ENCODE measurements at regions not wholly inside any gene's neighbourhood (a gene's known extent, or its start where the extent isn't known, plus 50 kb on each side); places are given as distances from the start of the nearest gene placed in this dataset.

DNA sequence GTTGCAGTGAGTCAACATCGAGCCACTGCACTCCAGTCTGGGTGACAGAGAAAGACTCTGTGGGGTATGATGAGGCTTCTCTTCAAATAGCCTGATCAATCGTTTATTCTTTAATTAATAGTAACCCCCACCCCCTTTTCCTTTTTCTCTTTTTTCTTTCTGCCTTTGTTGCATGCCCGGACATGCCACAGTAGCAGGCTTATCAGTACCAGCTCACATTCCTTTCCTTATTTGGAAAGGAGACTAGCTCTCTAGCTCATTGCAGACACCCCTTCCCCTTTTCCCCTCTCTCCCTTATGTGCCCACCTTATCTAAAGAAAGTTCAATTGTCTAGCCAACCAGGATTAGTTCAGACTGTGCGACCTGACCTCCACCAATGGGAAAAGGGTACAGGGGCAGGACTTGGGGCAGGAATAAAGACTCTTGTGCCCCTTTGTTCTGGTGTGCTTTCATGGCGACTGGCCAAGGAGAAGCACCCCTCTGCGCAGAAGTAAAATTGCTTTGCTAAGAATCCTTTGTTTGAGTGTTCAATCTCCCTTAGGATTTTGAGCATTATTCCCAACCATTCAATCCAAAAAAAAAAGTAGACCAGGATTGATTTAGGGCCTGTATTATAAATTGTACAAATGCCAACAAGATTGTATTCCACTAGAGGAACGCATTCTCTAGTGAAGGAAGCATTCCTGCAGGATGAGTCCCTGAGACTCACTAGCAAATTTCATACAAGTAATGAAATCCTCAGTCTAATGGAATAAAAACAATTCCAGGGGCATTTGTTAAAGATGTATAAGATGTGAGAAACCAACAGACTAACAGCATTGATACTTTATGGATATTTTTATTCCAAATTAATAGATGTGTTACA, 95.8 kb upstream of the SNRPN start:
- Histone ChIP-seq H3K4me2 (ENCODE audit: unreplicated experiment) (no peak overlapping the region), H4K20me1 (ENCODE audit: insufficient read depth) (no peaks in the 10 kb centered on the region), H2AFZ (no peak overlapping the region), H3K27ac (no peak overlapping the region), H3F3A (ENCODE audit: insufficient read depth) (no peaks in the 10 kb centered on the region), H3K27me3 (replicated peaks; ENCODE audit: insufficient read depth) (no peaks in the 10 kb centered on the region), H3K79me2 (ENCODE audit: insufficient read depth) (no peaks in the 10 kb centered on the region), H3K9me3 (ENCODE audit: low read depth) (no peaks in the 10 kb centered on the region), H3K4me3 (no peak overlapping the region), H3K9ac (no peak overlapping the region), H3K9me2 (ENCODE audit: insufficient read depth) (no peaks in the 10 kb centered on the region), H3K4me1 (ENCODE audit: insufficient read depth) (no peaks in the 10 kb centered on the region), H3K36me3 (ENCODE audit: low read depth) (no peaks in the 10 kb centered on the region)
- TF ChIP-seq EZH2phosphoT487 (IDR thresholded peaks at IDR 0.05; ENCODE audit: insufficient read depth, low read depth) = no peak
- no peak for TF ChIP-seq EZH2 (IDR thresholded peaks at IDR 0.05; ENCODE audit: insufficient read depth, poor library complexity, severe bottlenecking)
- in situ Hi-C loops (cut with MboI) = no loop called here
- WGBS, 2 experiments (ENCODE audit: low coverage in 1 of 2, low lambda C conversion rate in 2 of 2, missing lambda C conversion rate in 2 of 2) = 12 to 20% methylated on average over 7 of the region's 7 CpGs
- peak; percentile 11 for DNase-seq

DNA sequence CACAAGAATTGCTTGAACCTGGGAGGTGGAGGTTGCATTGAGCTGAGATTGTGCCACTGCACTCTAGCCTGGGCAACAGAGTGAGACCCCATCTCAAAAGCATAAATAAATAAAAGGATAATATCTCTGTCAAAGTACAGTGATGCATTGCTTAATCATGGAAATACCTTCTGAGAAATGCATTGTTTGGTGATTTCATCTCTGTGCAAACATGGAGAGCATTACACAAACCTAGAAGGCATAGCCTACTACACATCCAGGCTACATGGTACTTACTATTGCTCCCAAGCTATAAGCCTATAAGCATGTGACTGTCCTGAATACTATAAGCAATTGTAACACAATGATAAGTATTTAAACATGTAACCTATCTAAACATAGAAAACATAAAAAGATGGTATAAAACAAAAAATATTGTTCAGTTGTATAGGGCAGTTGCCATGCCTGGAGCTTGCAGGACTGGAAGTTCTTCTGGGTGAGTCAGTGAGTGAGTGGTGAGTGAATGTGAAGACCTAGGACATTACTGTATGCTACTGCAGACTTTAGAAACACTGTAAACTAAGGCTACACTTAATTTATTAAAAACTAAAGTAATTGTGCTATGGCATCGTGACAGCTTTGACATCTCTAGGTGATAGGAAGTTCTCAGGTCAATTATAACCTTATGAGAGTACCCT, 93.6 kb upstream of the SNRPN start:
- no peak overlapping the region for H2AFZ ChIP-seq
- no peaks in the 10 kb centered on the region for H3K27me3 ChIP-seq (replicated peaks; ENCODE audit: insufficient read depth)
- no peaks in the 10 kb centered on the region for H3K9me3 ChIP-seq (ENCODE audit: low read depth)
- no peaks in the 10 kb centered on the region for H3K36me3 ChIP-seq (ENCODE audit: low read depth)
- H3K4me1 ChIP-seq (ENCODE audit: insufficient read depth) = no peaks in the 10 kb centered on the region
- H3K9ac ChIP-seq = no peak overlapping the region
- H3K4me3 ChIP-seq = no peak overlapping the region
- no peaks in the 10 kb centered on the region for H4K20me1 ChIP-seq (ENCODE audit: insufficient read depth)
- TF ChIP-seq EZH2phosphoT487 (IDR thresholded peaks at IDR 0.05; ENCODE audit: insufficient read depth, low read depth) = no peak
- TF ChIP-seq EZH2 (IDR thresholded peaks at IDR 0.05; ENCODE audit: insufficient read depth, poor library complexity, severe bottlenecking) = no peak
- no peaks in the 10 kb centered on the region for H3F3A ChIP-seq (ENCODE audit: insufficient read depth)
- no peaks in the 10 kb centered on the region for H3K9me2 ChIP-seq (ENCODE audit: insufficient read depth)
- no peak overlapping the region for H3K4me2 ChIP-seq (ENCODE audit: unreplicated experiment)
- in situ Hi-C loops (cut with MboI) = no loop called here
- no peak for DNase-seq
- WGBS, 2 experiments (ENCODE audit: low coverage in 1 of 2, low lambda C conversion rate in 2 of 2, missing lambda C conversion rate in 2 of 2) = 3 to 5% methylated on average over 1 of the region's 1 CpG
- H3K27ac ChIP-seq = no peak overlapping the region
- H3K79me2 ChIP-seq (ENCODE audit: insufficient read depth) = no peaks in the 10 kb centered on the region

DNA sequence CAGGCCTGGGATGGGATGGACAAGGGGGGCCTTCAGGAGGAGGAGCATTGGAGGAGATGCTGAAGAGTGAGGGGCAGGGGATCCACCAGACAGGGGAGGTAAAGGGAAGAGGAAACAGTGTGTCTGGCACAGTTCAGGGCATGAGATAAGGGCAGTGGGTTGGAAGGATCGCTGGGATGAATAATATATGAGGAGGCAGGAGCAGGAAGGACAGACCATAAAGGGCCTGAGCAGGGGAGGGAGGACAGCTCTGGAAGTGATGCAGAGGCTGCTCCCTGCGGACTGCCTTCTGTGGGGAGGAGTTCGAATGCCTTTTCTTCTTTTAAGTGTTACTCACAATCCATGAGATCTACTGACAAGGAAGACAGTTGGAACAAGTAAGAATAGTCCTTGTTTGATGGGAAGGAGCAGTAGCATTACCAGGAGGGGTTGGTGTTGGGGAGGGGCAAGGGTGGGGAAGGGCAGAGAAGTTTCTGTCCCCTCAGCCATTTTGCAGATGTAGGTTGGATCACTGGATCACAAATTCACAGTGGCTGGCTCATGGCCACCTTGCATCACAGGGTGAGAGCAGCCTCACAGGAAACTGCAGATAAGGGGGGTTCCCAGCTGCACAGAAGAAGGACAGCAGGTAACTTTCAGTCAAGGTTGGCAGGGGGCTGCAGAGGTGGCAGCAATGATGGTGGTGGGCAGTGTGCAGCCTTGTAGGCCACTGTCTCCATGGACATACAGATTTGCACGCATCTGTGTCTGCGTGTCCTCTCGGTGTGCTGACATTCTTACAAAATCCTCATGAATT, 91.9 kb upstream of the SNRPN start:
- DNase-seq = no peak
- Histone ChIP-seq H3K27ac (no peak overlapping the region), H2AFZ (no peak overlapping the region)

DNA sequence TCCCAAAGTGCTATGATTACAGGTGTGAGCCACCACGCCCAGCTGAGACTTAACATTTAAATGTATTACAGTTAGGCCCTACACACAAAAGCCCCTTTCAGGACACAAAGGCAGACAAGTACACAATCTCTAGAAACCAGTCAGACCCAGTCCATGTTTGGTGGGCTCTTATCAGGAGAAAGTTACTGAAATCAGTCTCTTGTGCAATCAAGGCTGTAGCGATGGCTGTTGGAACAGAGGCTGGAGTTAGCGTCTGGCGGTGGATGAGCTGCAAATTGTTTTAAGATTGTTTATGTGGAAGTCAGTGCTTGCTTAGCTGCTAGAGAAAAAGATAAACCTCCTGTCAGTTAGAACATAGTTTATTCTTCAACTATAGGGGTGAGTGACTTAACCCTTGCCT, 89.5 kb upstream of the SNRPN start:
- Histone ChIP-seq H3K27ac (no peak overlapping the region), H3K9ac (no peak overlapping the region), H3K27me3 (replicated peaks; ENCODE audit: insufficient read depth) (no peaks in the 10 kb centered on the region), H3K4me2 (ENCODE audit: unreplicated experiment) (no peak overlapping the region), H3K9me3 (ENCODE audit: low read depth) (no peaks in the 10 kb centered on the region), H3K4me1 (ENCODE audit: insufficient read depth) (no peaks in the 10 kb centered on the region), H3K36me3 (ENCODE audit: low read depth) (no peaks in the 10 kb centered on the region), H2AFZ (no peak overlapping the region), H3F3A (ENCODE audit: insufficient read depth) (no peaks in the 10 kb centered on the region), H4K20me1 (ENCODE audit: insufficient read depth) (no peaks in the 10 kb centered on the region), H3K79me2 (ENCODE audit: insufficient read depth) (no peaks in the 10 kb centered on the region), H3K4me3 (no peak overlapping the region), H3K9me2 (ENCODE audit: insufficient read depth) (no peaks in the 10 kb centered on the region)
- DNase-seq = no peak
- TF ChIP-seq EZH2phosphoT487 (IDR thresholded peaks at IDR 0.05; ENCODE audit: insufficient read depth, low read depth) = no peak
- no peak for TF ChIP-seq EZH2 (IDR thresholded peaks at IDR 0.05; ENCODE audit: insufficient read depth, poor library complexity, severe bottlenecking)
- WGBS, 2 experiments (ENCODE audit: low coverage in 1 of 2, low lambda C conversion rate in 2 of 2, missing lambda C conversion rate in 2 of 2) = 65 to 69% methylated on average over 4 of the region's 4 CpGs
- in situ Hi-C loops (cut with MboI) = no loop called here

More for the DNA sequence above, 91.9 kb upstream of the SNRPN start:
- 33 to 44% methylated on average over 6 of the region's 6 CpGs for WGBS, 2 experiments (ENCODE audit: low coverage in 1 of 2, low lambda C conversion rate in 2 of 2, missing lambda C conversion rate in 2 of 2)
- H3F3A ChIP-seq (ENCODE audit: insufficient read depth) = no peaks in the 10 kb centered on the region
- H3K27me3 ChIP-seq (replicated peaks; ENCODE audit: insufficient read depth) = no peaks in the 10 kb centered on the region
- H4K20me1 ChIP-seq (ENCODE audit: insufficient read depth) = no peaks in the 10 kb centered on the region
- H3K4me1 ChIP-seq (ENCODE audit: insufficient read depth) = no peaks in the 10 kb centered on the region
- in situ Hi-C loops (cut with MboI) = no loop called here
- no peaks in the 10 kb centered on the region for H3K9me2 ChIP-seq (ENCODE audit: insufficient read depth)
- H3K4me2 ChIP-seq (ENCODE audit: unreplicated experiment) = no peak overlapping the region
- TF ChIP-seq EZH2 (IDR thresholded peaks at IDR 0.05; ENCODE audit: insufficient read depth, poor library complexity, severe bottlenecking) (no peak), EZH2phosphoT487 (IDR thresholded peaks at IDR 0.05; ENCODE audit: insufficient read depth, low read depth) (no peak)
- no peaks in the 10 kb centered on the region for H3K79me2 ChIP-seq (ENCODE audit: insufficient read depth)
- H3K36me3 ChIP-seq (ENCODE audit: low read depth) = no peaks in the 10 kb centered on the region
- H3K4me3 ChIP-seq = no peak overlapping the region
- no peak overlapping the region for H3K9ac ChIP-seq
- H3K9me3 ChIP-seq (ENCODE audit: low read depth) = no peaks in the 10 kb centered on the region

All from GM23248 (cell line).